ENCODE measurements at regions not wholly inside any gene's neighbourhood (a gene's known extent, or its start where the extent isn't known, plus 50 kb on each side); places are given as distances from the start of the nearest gene placed in this dataset.

- TF ChIP-seq E2F8 (IDR thresholded peaks at IDR 0.05; ENCODE audit: low read depth, partially characterized antibody) (no peak), CBX3 (IDR thresholded peaks at IDR 0.05; ENCODE audit: borderline replicate concordance, low read depth) (no peak), ATF2 (IDR thresholded peaks at IDR 0.05; ENCODE audit: low read length) (no peak), PKNOX1 (IDR thresholded peaks at IDR 0.05) (no peak), POLR2A (IDR thresholded peaks at IDR 0.05; ENCODE audit: low read depth, low read length) (no peak), PBX3 (IDR thresholded peaks at IDR 0.05; ENCODE audit: insufficient replicate concordance, low read depth, low read length) (no peak), RUNX3 (IDR thresholded peaks at IDR 0.05; ENCODE audit: low read length) (no peak)
Observed at GRCh38 chr3:103966749-103967148, 1400.0 kb upstream of the ALCAM start (continued).
